HepG2 (cell line): ENCODE measurements at regions not wholly inside any gene's neighbourhood (a gene's known extent, or its start where the extent isn't known, plus 50 kb on each side); places are given as distances from the start of the nearest gene placed in this dataset.
A peak's percentile ranks its signal among the peaks of the same experiment; 100 is the strongest.

ENCODE experiments used
- ATAC-seq: fragments of 200-7000 bp; cut with Tn5 transposase; 3 replicates; pipeline ENCODE4 v1.9.1; 2020; ENCODE audit warnings: mild to moderate bottlenecking, moderate library complexity
- BruUV-seq: library from RNA; stranded (reverse); fragments of 400-500 nt; replicated peaks from 2 replicates; lab custom pipeline; 2021; lab: Mats Ljungman, UMichigan
- CTCF ChIA-PET: fragments of 300-600 bp; formaldehyde crosslinking; extraction: SDS; loops from one replicate; lab custom pipeline; 2021; ENCODE audit warnings: low total read pairs, inconsistent platforms, low intra/inter-chr PET ratio; lab: Yijun Ruan, JAX
- POLR2A ChIA-PET: fragments of 350-600 bp; sonication (Branson Sonifier 250); formaldehyde crosslinking; loops from one replicate; lab custom pipeline; 2020; ENCODE audit warnings: antibody characterized with exemption, inconsistent platforms; lab: Yijun Ruan, JAX
- DNase-seq: peaks from one replicate; pipeline ENCODE4 v3.0.0-alpha.2; 2015; ENCODE audit warnings: low spot score
- FAIRE-seq: peaks from 3 replicates; lab custom pipeline; 2011; peaks lifted over from hg19 to GRCh38; lab: Jason Lieb, UNC
- H2AFZ ChIP-seq: one replicate; pipeline ENCODE4 v1.6.1; 2011; ENCODE audit warnings: low read length, inconsistent platforms
- H3K27ac ChIP-seq: fragments of 300-600 bp; 3 replicates; pipeline ENCODE4 v1.8.0; 2011; ENCODE audit warnings: mixed run types, mild to moderate bottlenecking, mixed read lengths, low read length, inconsistent platforms; ENCODE audit not compliant: insufficient read depth; ENCODE audit errors: extremely low read length
- H3K27me3 ChIP-seq, 2 experiments: fragments of 200-600 bp in 1 of 2; 2 replicates in 1 of 2; 3 replicates in 1 of 2; pipeline versions ENCODE4 v1.6.0 to v1.8.0; 2011; ENCODE audit warnings: low read length in 2 of 2, mild to moderate bottlenecking in 2 of 2, moderate library complexity in 2 of 2, inconsistent platforms in 1 of 2; ENCODE audit not compliant: insufficient read depth in 2 of 2, control insufficient read depth in 1 of 2
- H3K36me3 ChIP-seq, 2 experiments: fragments of 200-600 bp in 1 of 2; replicated peaks in 1 of 2; 2 replicates in 1 of 2; 3 replicates in 1 of 2; pipeline versions ENCODE4 v1.5.1 to v1.8.0; 2011; ENCODE audit warnings: low read length in 2 of 2, inconsistent platforms in 1 of 2; ENCODE audit not compliant: insufficient read depth in 2 of 2, control insufficient read depth in 1 of 2
- H3K4me1 ChIP-seq: 2 replicates; pipeline ENCODE4 v1.5.1; 2012; ENCODE audit warnings: low read length, inconsistent platforms; ENCODE audit not compliant: insufficient read depth
- H3K4me2 ChIP-seq: 2 replicates; pipeline ENCODE4 v1.6.0; 2011; ENCODE audit warnings: low read depth, low read length, inconsistent platforms
- H3K4me3 ChIP-seq, 3 experiments: fragments of 200-600 bp in 1 of 3; sonication (generic), shearing (Covaris generic) in 1 of 3; replicated peaks in 1 of 3; 2 replicates each; pipeline ENCODE4 v1.5.1; 2011 to 2016; ENCODE audit warnings: low read length in 3 of 3, inconsistent platforms in 2 of 3, low read depth in 2 of 3, mild to moderate bottlenecking in 2 of 3, control low read depth in 1 of 3, mixed read lengths in 1 of 3; ENCODE audit not compliant: insufficient read depth in 1 of 3
- H3K79me2 ChIP-seq: one replicate; pipeline ENCODE4 v1.6.1; 2011; ENCODE audit warnings: low read length, inconsistent platforms; ENCODE audit not compliant: insufficient read depth
- H3K9ac ChIP-seq: 2 replicates; pipeline ENCODE4 v1.6.0; 2011; ENCODE audit warnings: mild to moderate bottlenecking, low read depth, low read length, inconsistent platforms; ENCODE audit not compliant: insufficient read depth
- H3K9me3 ChIP-seq: 2 replicates; pipeline ENCODE4 v1.5.1; 2012; ENCODE audit warnings: mild to moderate bottlenecking, low read length
- H4K20me1 ChIP-seq: 2 replicates; pipeline ENCODE4 v1.6.0; 2011; ENCODE audit warnings: inconsistent platforms, mild to moderate bottlenecking, low read length, moderate library complexity; ENCODE audit not compliant: insufficient read depth
- BCLAF1 ChIP-seq: fragments of 450-650 bp; IDR thresholded peaks from 2 replicates; pipeline ENCODE4 v1.6.1; 2017; ENCODE audit warnings: mild to moderate bottlenecking
- CREB1 ChIP-seq, 2 experiments: fragments of 450-650 bp in 1 of 2; IDR thresholded peaks; 2 replicates each; pipeline ENCODE4 v1.6.1; 2016 to 2017; ENCODE audit warnings: control low read depth in 1 of 2, mild to moderate bottlenecking in 1 of 2, missing compliant biosample characterization in 1 of 2, missing genetic modification characterization in 1 of 2
- FIP1L1 ChIP-seq: fragments of 200-400 bp; formaldehyde crosslinking; IDR thresholded peaks from 2 replicates; pipeline ENCODE4 v1.6.1; 2018; ENCODE audit warnings: low read depth, mild to moderate bottlenecking, low read length, moderate library complexity, borderline replicate concordance; ENCODE audit not compliant: insufficient read depth
- GZF1 ChIP-seq: sonication (generic); formaldehyde crosslinking; IDR thresholded peaks from 2 replicates; pipeline ENCODE4 v1.5.1; 2020; ENCODE audit warnings: mild to moderate bottlenecking, missing genetic modification reagents
- HMG20B ChIP-seq: conservative IDR thresholded peaks from 2 replicates; pipeline ENCODE4 v1.6.1; 2016; ENCODE audit warnings: missing genetic modification reagents, missing compliant biosample characterization
- KDM3A ChIP-seq: IDR thresholded peaks from 2 replicates; pipeline ENCODE4 v1.6.1; 2018; ENCODE audit warnings: low read depth, missing compliant biosample characterization
- NKX3-1 ChIP-seq: sonication (generic); formaldehyde crosslinking; IDR thresholded peaks from 2 replicates; pipeline ENCODE4 v1.5.0; 2020; ENCODE audit warnings: missing genetic modification reagents
- SP5 ChIP-seq: IDR thresholded peaks from 2 replicates; pipeline ENCODE4 v1.6.1; 2016; ENCODE audit warnings: low read depth, borderline replicate concordance
- ZNF569 ChIP-seq: sonication (generic); formaldehyde crosslinking; IDR thresholded peaks from 2 replicates; pipeline ENCODE4 v1.5.0; 2020; ENCODE audit warnings: mild to moderate bottlenecking, missing genetic modification reagents, moderate library complexity, borderline replicate concordance
- WGBS: methylation state at CpG from one replicate; pipeline ENCODE4 v1.1.6; 2017; ENCODE audit warnings: low lambda C conversion rate; 5-methylcytosine and 5-hydroxymethylcytosine counted together
- in situ Hi-C: cut with HindIII; loops from 2 replicates; pipeline ENCODE4 v1.10.0; 2017; ENCODE audit warnings: low pct_unique_long_range_greater_than_20kb; ENCODE audit not compliant: extremely low pct_ligation_motif_present
- intact Hi-C: fragments of 100-400 bp; cut with micrococcal nuclease; formaldehyde crosslinking; loops from one replicate; pipeline ENCODE4 v1.10.0; 2022; ENCODE audit not compliant: unreplicated experiment
- TF ChIP-seq, protein P1 (sequence below): sonication (generic); formaldehyde crosslinking; IDR thresholded peaks from 2 replicates; pipeline ENCODE4 v1.5.1; 2020; ENCODE audit warnings: mild to moderate bottlenecking, missing genetic modification reagents, borderline replicate concordance
- TF ChIP-seq, protein P2 (sequence below): IDR thresholded peaks from 2 replicates; pipeline ENCODE4 v1.4.0; 2020; ENCODE audit warnings: mild to moderate bottlenecking, missing genetic modification reagents

DNA sequence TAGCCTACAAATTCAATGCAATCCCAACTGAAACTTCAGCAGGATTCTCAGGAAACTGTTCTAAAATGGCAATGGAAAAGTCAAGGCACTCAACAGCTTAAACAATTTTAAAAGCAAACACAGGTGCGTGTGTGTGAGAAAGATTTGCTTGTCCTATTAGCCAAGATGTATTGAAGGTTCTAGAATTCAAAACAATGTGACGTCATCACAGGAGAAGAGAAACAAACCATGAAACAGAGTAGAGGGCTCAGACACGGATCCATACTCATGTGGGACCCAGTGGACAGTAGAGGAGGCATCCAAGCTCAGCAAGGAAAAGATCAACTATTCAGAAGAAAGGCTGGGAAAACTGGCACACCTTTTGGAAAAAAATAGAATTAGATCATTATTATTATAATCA lies 152.8 kb upstream of the DHRS4 start (continued):
- TF ChIP-seq CREB1 (IDR thresholded peaks at IDR 0.05) (peak; percentile 99), CREB1 (CRISPR knock-in tag; IDR thresholded peaks at IDR 0.05) (no peak)

- WGBS, result 1% methylated on average over 2 of the region's 2 CpGs
- DNase-seq (no peak), FAIRE-seq (no peak), ATAC-seq (no peak)
- intact Hi-C loops, result no loop called here
- no peak overlapping the region for H2AFZ ChIP-seq
- in situ Hi-C loops, result no loop called here
- H3K27ac ChIP-seq, result no peak overlapping the region
- POLR2A ChIA-PET, result no interaction called here
- H3K27me3 ChIP-seq, result 0 out of 5 replicates have a peak, but pooled peaks cover 0 to 4% of the 10 kb centered on the region in 2 experiments
- no peaks in the 10 kb centered on the region for H3K4me1 ChIP-seq
- no peak overlapping the region for H3K4me2 ChIP-seq
- no peak overlapping the region for H3K9ac ChIP-seq
- no peaks in the 10 kb centered on the region for H4K20me1 ChIP-seq
- H3K79me2 ChIP-seq, result no peaks in the 10 kb centered on the region
- peaks cover 8% of the 10 kb centered on the region; the same call in 1 of the 2 replicates for H3K9me3 ChIP-seq
- no TSS peak for BruUV-seq
- no peak overlapping the region for H3K4me3 ChIP-seq
- CTCF ChIA-PET, result no interaction called here
- H3K36me3 ChIP-seq, result no peaks in the 10 kb centered on the region
- TF ChIP-seq, protein P1, sequence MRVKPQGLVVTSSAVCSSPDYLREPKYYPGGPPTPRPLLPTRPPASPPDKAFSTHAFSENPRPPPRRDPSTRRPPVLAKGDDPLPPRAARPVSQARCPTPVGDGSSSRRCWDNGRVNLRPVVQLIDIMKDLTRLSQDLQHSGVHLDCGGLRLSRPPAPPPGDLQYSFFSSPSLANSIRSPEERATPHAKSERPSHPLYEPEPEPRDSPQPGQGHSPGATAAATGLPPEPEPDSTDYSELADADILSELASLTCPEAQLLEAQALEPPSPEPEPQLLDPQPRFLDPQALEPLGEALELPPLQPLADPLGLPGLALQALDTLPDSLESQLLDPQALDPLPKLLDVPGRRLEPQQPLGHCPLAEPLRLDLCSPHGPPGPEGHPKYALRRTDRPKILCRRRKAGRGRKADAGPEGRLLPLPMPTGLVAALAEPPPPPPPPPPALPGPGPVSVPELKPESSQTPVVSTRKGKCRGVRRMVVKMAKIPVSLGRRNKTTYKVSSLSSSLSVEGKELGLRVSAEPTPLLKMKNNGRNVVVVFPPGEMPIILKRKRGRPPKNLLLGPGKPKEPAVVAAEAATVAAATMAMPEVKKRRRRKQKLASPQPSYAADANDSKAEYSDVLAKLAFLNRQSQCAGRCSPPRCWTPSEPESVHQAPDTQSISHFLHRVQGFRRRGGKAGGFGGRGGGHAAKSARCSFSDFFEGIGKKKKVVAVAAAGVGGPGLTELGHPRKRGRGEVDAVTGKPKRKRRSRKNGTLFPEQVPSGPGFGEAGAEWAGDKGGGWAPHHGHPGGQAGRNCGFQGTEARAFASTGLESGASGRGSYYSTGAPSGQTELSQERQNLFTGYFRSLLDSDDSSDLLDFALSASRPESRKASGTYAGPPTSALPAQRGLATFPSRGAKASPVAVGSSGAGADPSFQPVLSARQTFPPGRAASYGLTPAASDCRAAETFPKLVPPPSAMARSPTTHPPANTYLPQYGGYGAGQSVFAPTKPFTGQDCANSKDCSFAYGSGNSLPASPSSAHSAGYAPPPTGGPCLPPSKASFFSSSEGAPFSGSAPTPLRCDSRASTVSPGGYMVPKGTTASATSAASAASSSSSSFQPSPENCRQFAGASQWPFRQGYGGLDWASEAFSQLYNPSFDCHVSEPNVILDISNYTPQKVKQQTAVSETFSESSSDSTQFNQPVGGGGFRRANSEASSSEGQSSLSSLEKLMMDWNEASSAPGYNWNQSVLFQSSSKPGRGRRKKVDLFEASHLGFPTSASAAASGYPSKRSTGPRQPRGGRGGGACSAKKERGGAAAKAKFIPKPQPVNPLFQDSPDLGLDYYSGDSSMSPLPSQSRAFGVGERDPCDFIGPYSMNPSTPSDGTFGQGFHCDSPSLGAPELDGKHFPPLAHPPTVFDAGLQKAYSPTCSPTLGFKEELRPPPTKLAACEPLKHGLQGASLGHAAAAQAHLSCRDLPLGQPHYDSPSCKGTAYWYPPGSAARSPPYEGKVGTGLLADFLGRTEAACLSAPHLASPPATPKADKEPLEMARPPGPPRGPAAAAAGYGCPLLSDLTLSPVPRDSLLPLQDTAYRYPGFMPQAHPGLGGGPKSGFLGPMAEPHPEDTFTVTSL (CRISPR knock-in tag), result no peak
- TF ChIP-seq ZNF569, result no peak
- no peak for TF ChIP-seq SP5
- TF ChIP-seq NKX3-1 (CRISPR knock-in tag), result no peak
- TF ChIP-seq, protein P2, sequence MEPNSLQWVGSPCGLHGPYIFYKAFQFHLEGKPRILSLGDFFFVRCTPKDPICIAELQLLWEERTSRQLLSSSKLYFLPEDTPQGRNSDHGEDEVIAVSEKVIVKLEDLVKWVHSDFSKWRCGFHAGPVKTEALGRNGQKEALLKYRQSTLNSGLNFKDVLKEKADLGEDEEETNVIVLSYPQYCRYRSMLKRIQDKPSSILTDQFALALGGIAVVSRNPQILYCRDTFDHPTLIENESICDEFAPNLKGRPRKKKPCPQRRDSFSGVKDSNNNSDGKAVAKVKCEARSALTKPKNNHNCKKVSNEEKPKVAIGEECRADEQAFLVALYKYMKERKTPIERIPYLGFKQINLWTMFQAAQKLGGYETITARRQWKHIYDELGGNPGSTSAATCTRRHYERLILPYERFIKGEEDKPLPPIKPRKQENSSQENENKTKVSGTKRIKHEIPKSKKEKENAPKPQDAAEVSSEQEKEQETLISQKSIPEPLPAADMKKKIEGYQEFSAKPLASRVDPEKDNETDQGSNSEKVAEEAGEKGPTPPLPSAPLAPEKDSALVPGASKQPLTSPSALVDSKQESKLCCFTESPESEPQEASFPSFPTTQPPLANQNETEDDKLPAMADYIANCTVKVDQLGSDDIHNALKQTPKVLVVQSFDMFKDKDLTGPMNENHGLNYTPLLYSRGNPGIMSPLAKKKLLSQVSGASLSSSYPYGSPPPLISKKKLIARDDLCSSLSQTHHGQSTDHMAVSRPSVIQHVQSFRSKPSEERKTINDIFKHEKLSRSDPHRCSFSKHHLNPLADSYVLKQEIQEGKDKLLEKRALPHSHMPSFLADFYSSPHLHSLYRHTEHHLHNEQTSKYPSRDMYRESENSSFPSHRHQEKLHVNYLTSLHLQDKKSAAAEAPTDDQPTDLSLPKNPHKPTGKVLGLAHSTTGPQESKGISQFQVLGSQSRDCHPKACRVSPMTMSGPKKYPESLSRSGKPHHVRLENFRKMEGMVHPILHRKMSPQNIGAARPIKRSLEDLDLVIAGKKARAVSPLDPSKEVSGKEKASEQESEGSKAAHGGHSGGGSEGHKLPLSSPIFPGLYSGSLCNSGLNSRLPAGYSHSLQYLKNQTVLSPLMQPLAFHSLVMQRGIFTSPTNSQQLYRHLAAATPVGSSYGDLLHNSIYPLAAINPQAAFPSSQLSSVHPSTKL (CRISPR knock-in tag), result no peak
- no peak for TF ChIP-seq KDM3A (CRISPR knock-in tag)
- no peak for TF ChIP-seq GZF1 (CRISPR knock-in tag)
- no peak for TF ChIP-seq FIP1L1
- no peak for TF ChIP-seq HMG20B (CRISPR knock-in tag)
- no peak for TF ChIP-seq BCLAF1
Observed at GRCh38 chr14:23801766-23802165, 151.8 kb upstream of the DHRS4 start.
